Keratinocyte (primary cell): ENCODE measurements at regions not wholly inside any gene's neighbourhood (a gene's known extent, or its start where the extent isn't known, plus 50 kb on each side); places are given as distances from the start of the nearest gene placed in this dataset.

ENCODE experiments used
- DNase-seq: peaks from one replicate; pipeline ENCODE4 v3.0.0-alpha.2; 2011; ENCODE audit warnings: low read depth, missing footprints, low spot score
- FAIRE-seq: peaks from 2 replicates; lab custom pipeline; 2011; peaks lifted over from hg19 to GRCh38; lab: Jason Lieb, UNC
- H2AFZ ChIP-seq: 2 replicates; pipeline ENCODE4 v1.6.0; 2012; ENCODE audit warnings: low read length, control low read depth, inconsistent platforms; ENCODE audit not compliant: control insufficient read depth
- H3K27ac ChIP-seq: 2 replicates; pipeline ENCODE4 v1.5.1; 2011; ENCODE audit warnings: low read length; ENCODE audit not compliant: control insufficient read depth, insufficient read depth
- H3K27me3 ChIP-seq: 3 replicates; pipeline ENCODE4 v1.6.0; 2011; ENCODE audit warnings: low read length; ENCODE audit not compliant: control insufficient read depth, insufficient read depth; ENCODE audit errors: extremely low read depth
- H3K36me3 ChIP-seq, 2 experiments: 2 replicates in 1 of 2; 3 replicates in 1 of 2; pipeline ENCODE4 v1.5.1; 2011; ENCODE audit warnings: low read length in 2 of 2, mild to moderate bottlenecking in 1 of 2; ENCODE audit not compliant: control insufficient read depth in 2 of 2, insufficient read depth in 2 of 2; ENCODE audit errors: extremely low read depth in 1 of 2
- H3K4me1 ChIP-seq: 3 replicates; pipeline ENCODE4 v1.5.1; 2011; ENCODE audit warnings: low read length; ENCODE audit not compliant: control insufficient read depth, insufficient read depth; ENCODE audit errors: extremely low read depth
- H3K4me2 ChIP-seq: 3 replicates; pipeline ENCODE4 v1.6.0; 2011; ENCODE audit warnings: low read depth, low read length; ENCODE audit not compliant: control insufficient read depth, insufficient read depth; ENCODE audit errors: extremely low read depth
- H3K4me3 ChIP-seq, 3 experiments: fragments of 200-600 bp in 1 of 3; sonication (generic) in 1 of 3; 2 replicates in 2 of 3; 3 replicates in 1 of 3; pipeline ENCODE4 v1.5.1; 2011 to 2016; ENCODE audit warnings: low read length in 3 of 3, mild to moderate bottlenecking in 3 of 3, control low read depth in 2 of 3, inconsistent platforms in 1 of 3, low read depth in 1 of 3, mixed read lengths in 1 of 3, mixed run types in 1 of 3, moderate library complexity in 1 of 3; ENCODE audit not compliant: control insufficient read depth in 2 of 3, insufficient read depth in 2 of 3; ENCODE audit errors: extremely low read depth in 1 of 3
- H3K79me2 ChIP-seq: 2 replicates; pipeline ENCODE4 v1.6.0; 2012; ENCODE audit warnings: low read length; ENCODE audit not compliant: control insufficient read depth, insufficient read depth
- H3K9ac ChIP-seq: 3 replicates; pipeline ENCODE4 v1.6.0; 2011; ENCODE audit warnings: low read length; ENCODE audit not compliant: control insufficient read depth, insufficient read depth; ENCODE audit errors: extremely low read depth
- H3K9me1 ChIP-seq: 3 replicates; pipeline ENCODE4 v1.6.0; 2011; ENCODE audit warnings: low read length; ENCODE audit not compliant: control insufficient read depth, insufficient read depth; ENCODE audit errors: extremely low read depth
- H3K9me3 ChIP-seq: 2 replicates; pipeline ENCODE4 v1.5.1; 2012; ENCODE audit warnings: low read depth, low read length; ENCODE audit not compliant: control insufficient read depth
- H4K20me1 ChIP-seq: 3 replicates; pipeline ENCODE4 v1.6.0; 2011; ENCODE audit warnings: low read length; ENCODE audit not compliant: control insufficient read depth, insufficient read depth; ENCODE audit errors: extremely low read depth
- CTCF ChIP-seq, 3 experiments: IDR thresholded peaks in 1 of 3; conservative IDR thresholded peaks in 1 of 3; optimal IDR thresholded peaks in 1 of 3; 2 replicates in 2 of 3; 3 replicates in 1 of 3; pipeline versions ENCODE3 to v1.5.1; 2011; ENCODE audit warnings: low read length in 3 of 3, mild to moderate bottlenecking in 3 of 3, moderate library complexity in 2 of 3, control low read depth in 1 of 3, inconsistent platforms in 1 of 3; ENCODE audit not compliant: insufficient read depth in 2 of 3; ENCODE audit errors: extremely low read depth in 1 of 3
- EZH2 ChIP-seq: IDR thresholded peaks from one replicate; pipeline ENCODE4 v1.6.1; 2012; ENCODE audit warnings: inconsistent platforms, mild to moderate bottlenecking, low read length, moderate library complexity
- dilution Hi-C: fragments of 300-500 bp; cut with MboI; formaldehyde crosslinking; loops from one replicate; pipeline ENCODE4 v1.7.0; 2020; ENCODE audit warnings: low sequenced_read_pairs; ENCODE audit not compliant: extremely low pct_ligation_motif_present

GRCh38 chr7:51982653-51983052 lies 666.0 kb upstream of the COBL start:
- TF ChIP-seq EZH2 (no peak), CTCF (optimal IDR thresholded peaks at IDR 0.05 in 1 of 3, IDR thresholded peaks at IDR 0.05 in 1 of 3, conservative IDR thresholded peaks at IDR 0.05 in 1 of 3; ENCODE audit: extremely low read depth in 1 of 3, insufficient read depth in 2 of 3, low read length in 3 of 3) (no peak)
- no peaks in the 10 kb centered on the region for H3K4me1 ChIP-seq
- no peak overlapping the region for H3K4me2 ChIP-seq
- FAIRE-seq (no peak), DNase-seq (no peak)
- H3K9me3 ChIP-seq: peaks cover 2% of the 10 kb centered on the region
- no peaks in the 10 kb centered on the region for H3K79me2 ChIP-seq
- no peak overlapping the region for H3K9ac ChIP-seq
- dilution Hi-C loops: no loop called here
- H3K27ac ChIP-seq: no peak overlapping the region
- H3K27me3 ChIP-seq: no peaks in the 10 kb centered on the region
- H4K20me1 ChIP-seq: no peaks in the 10 kb centered on the region
- no peaks in the 10 kb centered on the region for H3K9me1 ChIP-seq
- no peak overlapping the region for H3K4me3 ChIP-seq
- no peaks in the 10 kb centered on the region for H3K36me3 ChIP-seq
- H2AFZ ChIP-seq: no peak overlapping the region

- no peaks in the 10 kb centered on the region for H4K20me1 ChIP-seq
- no peaks in the 10 kb centered on the region for H3K9me3 ChIP-seq
- H3K4me2 ChIP-seq: no peak overlapping the region
- no peaks in the 10 kb centered on the region for H3K9me1 ChIP-seq
- H3K36me3 ChIP-seq: no peaks in the 10 kb centered on the region
- H3K27me3 ChIP-seq: no peaks in the 10 kb centered on the region
- no peak for TF ChIP-seq EZH2
- TF ChIP-seq CTCF (optimal IDR thresholded peaks at IDR 0.05 in 1 of 3, IDR thresholded peaks at IDR 0.05 in 1 of 3, conservative IDR thresholded peaks at IDR 0.05 in 1 of 3; ENCODE audit: extremely low read depth in 1 of 3, insufficient read depth in 2 of 3, low read length in 3 of 3): no peak
- H3K4me3 ChIP-seq: no peak overlapping the region
- dilution Hi-C loops: no loop called here
- FAIRE-seq: no peak
- H3K4me1 ChIP-seq: no peaks in the 10 kb centered on the region
- H2AFZ ChIP-seq: no peak overlapping the region
- H3K79me2 ChIP-seq: no peaks in the 10 kb centered on the region
- no peak overlapping the region for H3K9ac ChIP-seq
- no peak for DNase-seq
- H3K27ac ChIP-seq: no peak overlapping the region
Measured at GRCh38 chr7:51980812-51981211, 664.2 kb upstream of the COBL start.
